ENCODE measurements at regions not wholly inside any gene's neighbourhood (a gene's known extent, or its start where the extent isn't known, plus 50 kb on each side); places are given as distances from the start of the nearest gene placed in this dataset.

GRCh38 chr1:219299420-219299819, 125.7 kb downstream of the LYPLAL1 start:
- no peak for TF ChIP-seq CTCF (IDR thresholded peaks at IDR 0.05; ENCODE audit: insufficient read depth, low read length, poor library complexity, severe bottlenecking)
- Histone ChIP-seq H3K36me3 (ENCODE audit: control insufficient read depth, insufficient read depth, low read length) (no peaks in the 10 kb centered on the region), H3K27me3 (replicated peaks; ENCODE audit: control insufficient read depth, insufficient read depth, low read length) (no peaks in the 10 kb centered on the region), H3K4me3 (replicated peaks; ENCODE audit: low read depth, low read length) (no peak overlapping the region)
- DNase-seq (ENCODE audit: extremely low read depth, insufficient read length), result no peak

GRCh38 chr1:219298571-219299148, 125.0 kb downstream of the LYPLAL1 start:
- no peak overlapping the region for H3K4me3 ChIP-seq (replicated peaks; ENCODE audit: low read depth, low read length)
- no peaks in the 10 kb centered on the region for H3K36me3 ChIP-seq (ENCODE audit: control insufficient read depth, insufficient read depth, low read length)
- no peak for DNase-seq (ENCODE audit: extremely low read depth, insufficient read length)
- H3K27me3 ChIP-seq (replicated peaks; ENCODE audit: control insufficient read depth, insufficient read depth, low read length), result no peaks in the 10 kb centered on the region
- no peak for TF ChIP-seq CTCF (IDR thresholded peaks at IDR 0.05; ENCODE audit: insufficient read depth, low read length, poor library complexity, severe bottlenecking)

GRCh38 chr1:219296430-219297355, 123.0 kb downstream of the LYPLAL1 start:
- H3K36me3 ChIP-seq (ENCODE audit: control insufficient read depth, insufficient read depth, low read length), result no peaks in the 10 kb centered on the region
- H3K4me3 ChIP-seq (replicated peaks; ENCODE audit: low read depth, low read length), result no peak overlapping the region
- no peak for DNase-seq (ENCODE audit: extremely low read depth, insufficient read length)

GRCh38 chr1:219294251-219294650, 120.6 kb downstream of the LYPLAL1 start:
- H3K4me3 ChIP-seq (replicated peaks; ENCODE audit: low read depth, low read length), result no peak overlapping the region
- DNase-seq (ENCODE audit: extremely low read depth, insufficient read length), result no peak
- no peaks in the 10 kb centered on the region for H3K36me3 ChIP-seq (ENCODE audit: control insufficient read depth, insufficient read depth, low read length)
- H3K27me3 ChIP-seq (replicated peaks; ENCODE audit: control insufficient read depth, insufficient read depth, low read length), result no peaks in the 10 kb centered on the region
- no peak for TF ChIP-seq CTCF (IDR thresholded peaks at IDR 0.05; ENCODE audit: insufficient read depth, low read length, poor library complexity, severe bottlenecking)

More at GRCh38 chr1:219296430-219297355, 123.0 kb downstream of the LYPLAL1 start:
- no peaks in the 10 kb centered on the region for H3K27me3 ChIP-seq (replicated peaks; ENCODE audit: control insufficient read depth, insufficient read depth, low read length)
- no peak for TF ChIP-seq CTCF (IDR thresholded peaks at IDR 0.05; ENCODE audit: insufficient read depth, low read length, poor library complexity, severe bottlenecking)

GRCh38 chr1:219293410-219293809, 119.7 kb downstream of the LYPLAL1 start:
- Histone ChIP-seq H3K4me3 (replicated peaks; ENCODE audit: low read depth, low read length) (no peak overlapping the region), H3K27me3 (replicated peaks; ENCODE audit: control insufficient read depth, insufficient read depth, low read length) (no peaks in the 10 kb centered on the region), H3K36me3 (ENCODE audit: control insufficient read depth, insufficient read depth, low read length) (no peaks in the 10 kb centered on the region)
- DNase-seq (ENCODE audit: extremely low read depth, insufficient read length), result no peak
- no peak for TF ChIP-seq CTCF (IDR thresholded peaks at IDR 0.05; ENCODE audit: insufficient read depth, low read length, poor library complexity, severe bottlenecking)

All from GM06990 (cell line).